Osteocyte (in vitro differentiated cells): ENCODE measurements at regions not wholly inside any gene's neighbourhood (a gene's known extent, or its start where the extent isn't known, plus 50 kb on each side); places are given as distances from the start of the nearest gene placed in this dataset.
"Not testable (repeated sequence)": the region's sequence is repeated elsewhere in the genome, so short reads cannot be mapped to it uniquely, and the experiment has no call there.

Source experiments
- DNase-seq: peaks from one replicate; pipeline ENCODE4 v3.0.0; 2021; ENCODE audit warnings: mixed read lengths; ENCODE audit not compliant: unreplicated experiment; ENCODE audit errors: extremely low spot score
- H3K27ac Mint-ChIP-seq: one replicate; pipeline ENCODE4 v1.8.0; 2021; ENCODE audit warnings: mild to moderate bottlenecking, mixed read lengths; ENCODE audit not compliant: unreplicated experiment
- H3K27me3 Mint-ChIP-seq: one replicate; pipeline ENCODE4 v1.8.0; 2021; ENCODE audit warnings: mixed read lengths; ENCODE audit not compliant: unreplicated experiment
- H3K36me3 Mint-ChIP-seq: one replicate; pipeline ENCODE4 v1.8.0; 2021; ENCODE audit warnings: mixed read lengths; ENCODE audit not compliant: unreplicated experiment
- H3K4me1 Mint-ChIP-seq: one replicate; pipeline ENCODE4 v1.8.0; 2021; ENCODE audit warnings: mixed read lengths; ENCODE audit not compliant: unreplicated experiment
- H3K4me3 Mint-ChIP-seq: one replicate; pipeline ENCODE4 v1.8.0; 2021; ENCODE audit warnings: mild to moderate bottlenecking, moderate library complexity, mixed read lengths; ENCODE audit not compliant: unreplicated experiment
- H3K9me3 Mint-ChIP-seq: one replicate; pipeline ENCODE4 v1.8.0; 2021; ENCODE audit warnings: mixed read lengths; ENCODE audit not compliant: unreplicated experiment
- TF ChIP-seq, protein P1 (sequence below): fragments of 200-600 bp; sonication (generic); IDR thresholded peaks from 2 replicates; pipeline ENCODE4 v1.5.0; 2021; ENCODE audit warnings: antibody characterized with exemption, mild to moderate bottlenecking, moderate library complexity

DNA sequence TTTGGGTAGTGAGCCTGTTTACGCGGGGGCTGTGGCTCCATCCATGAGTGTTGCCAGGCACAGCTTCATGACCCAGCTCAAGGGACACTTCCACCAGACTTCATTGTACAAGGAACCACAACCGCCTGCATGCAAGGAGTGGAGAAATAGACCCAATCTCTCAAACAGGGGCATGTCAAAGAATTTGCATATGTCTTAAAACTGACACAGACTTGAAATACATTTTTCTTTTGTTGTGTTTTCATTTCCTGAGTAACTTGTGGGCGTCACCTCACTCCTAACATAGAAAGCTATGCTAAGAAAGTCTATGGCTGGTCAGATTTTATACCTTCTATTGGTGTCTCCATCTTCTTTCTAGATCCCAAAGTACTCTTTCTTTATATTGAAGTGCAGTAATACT lies 266.2 kb upstream of the RNF32 start:
- H3K9me3 Mint-ChIP-seq, result peaks cover 26% of the 10 kb centered on the region
- no peaks in the 10 kb centered on the region for H3K27me3 Mint-ChIP-seq
- no peaks in the 10 kb centered on the region for H3K36me3 Mint-ChIP-seq

DNA sequence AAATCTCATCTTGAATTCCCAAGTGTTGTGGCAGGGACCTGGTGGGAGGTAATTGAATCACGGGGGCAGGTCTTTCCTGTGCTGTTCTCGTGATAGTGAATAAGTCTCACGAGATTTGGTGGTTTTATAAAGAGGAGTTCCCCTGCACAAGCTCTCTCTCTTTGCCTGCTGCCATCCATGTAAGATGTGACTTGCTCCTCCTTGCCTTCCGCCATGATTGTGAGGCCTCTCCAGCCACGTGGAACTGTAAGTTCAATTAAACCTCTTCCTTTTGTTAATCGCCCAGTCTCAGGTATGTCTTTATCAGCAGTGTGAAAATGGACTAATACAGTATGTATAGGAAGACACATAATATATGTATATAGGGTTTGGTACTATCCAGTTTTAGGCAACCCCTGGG lies 270.6 kb upstream of the RNF32 start:
- not testable (repeated sequence) for H3K27ac Mint-ChIP-seq, H3K4me1 Mint-ChIP-seq, H3K4me3 Mint-ChIP-seq, H3K27me3 Mint-ChIP-seq, H3K36me3 Mint-ChIP-seq, DNase-seq
- peaks cover 38% of the 10 kb centered on the region for H3K9me3 Mint-ChIP-seq

More for the DNA sequence above, 266.2 kb upstream of the RNF32 start:
- TF ChIP-seq, protein P1, sequence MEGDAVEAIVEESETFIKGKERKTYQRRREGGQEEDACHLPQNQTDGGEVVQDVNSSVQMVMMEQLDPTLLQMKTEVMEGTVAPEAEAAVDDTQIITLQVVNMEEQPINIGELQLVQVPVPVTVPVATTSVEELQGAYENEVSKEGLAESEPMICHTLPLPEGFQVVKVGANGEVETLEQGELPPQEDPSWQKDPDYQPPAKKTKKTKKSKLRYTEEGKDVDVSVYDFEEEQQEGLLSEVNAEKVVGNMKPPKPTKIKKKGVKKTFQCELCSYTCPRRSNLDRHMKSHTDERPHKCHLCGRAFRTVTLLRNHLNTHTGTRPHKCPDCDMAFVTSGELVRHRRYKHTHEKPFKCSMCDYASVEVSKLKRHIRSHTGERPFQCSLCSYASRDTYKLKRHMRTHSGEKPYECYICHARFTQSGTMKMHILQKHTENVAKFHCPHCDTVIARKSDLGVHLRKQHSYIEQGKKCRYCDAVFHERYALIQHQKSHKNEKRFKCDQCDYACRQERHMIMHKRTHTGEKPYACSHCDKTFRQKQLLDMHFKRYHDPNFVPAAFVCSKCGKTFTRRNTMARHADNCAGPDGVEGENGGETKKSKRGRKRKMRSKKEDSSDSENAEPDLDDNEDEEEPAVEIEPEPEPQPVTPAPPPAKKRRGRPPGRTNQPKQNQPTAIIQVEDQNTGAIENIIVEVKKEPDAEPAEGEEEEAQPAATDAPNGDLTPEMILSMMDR, result no peak
- H3K4me3 Mint-ChIP-seq, result no peak overlapping the region
- no peak overlapping the region for H3K27ac Mint-ChIP-seq
- no peak for DNase-seq
- H3K4me1 Mint-ChIP-seq, result no peaks in the 10 kb centered on the region

DNA sequence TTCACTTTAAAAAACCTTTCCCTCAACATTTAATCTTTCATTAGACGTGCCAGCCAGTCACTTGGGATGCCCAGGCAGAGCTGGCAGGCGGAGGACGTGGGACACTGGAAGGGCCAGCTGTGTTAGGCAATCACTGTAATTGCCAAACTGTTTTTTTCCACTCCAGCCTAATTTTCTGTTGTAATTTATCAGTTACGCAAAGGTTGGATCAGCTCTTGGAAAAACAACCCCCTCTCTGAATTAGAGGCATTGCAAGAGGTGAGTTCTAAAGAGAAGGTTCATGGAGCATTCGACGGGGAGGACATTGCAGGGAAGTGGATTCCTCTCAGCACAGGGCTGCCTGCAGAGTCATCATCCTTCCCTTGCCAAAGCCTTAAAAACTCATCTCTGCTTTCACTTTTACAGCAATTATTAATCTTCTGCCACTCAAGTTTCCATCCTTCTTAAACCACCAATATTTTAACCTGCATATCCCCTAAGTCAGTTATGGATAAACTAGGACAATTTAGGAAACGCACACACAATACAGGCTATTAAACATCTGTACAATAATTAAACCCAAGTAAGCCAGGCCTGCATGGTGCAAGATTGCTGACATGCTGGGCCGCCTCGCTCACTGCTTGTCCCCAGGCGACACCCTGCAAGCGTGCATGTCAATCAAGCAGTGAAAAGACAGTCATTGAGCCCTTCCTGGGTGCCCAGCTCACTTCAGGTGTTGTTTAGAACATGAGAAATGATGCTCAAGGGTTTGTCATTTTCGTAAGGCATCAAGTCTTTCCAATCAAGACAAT lies 272.3 kb upstream of the RNF32 start:
- no peaks in the 10 kb centered on the region for H3K4me1 Mint-ChIP-seq

GRCh38 chr7:156363751-156364150 lies 276.8 kb upstream of the RNF32 start:
- no peak for DNase-seq
- Mint-ChIP-seq H3K27me3 (no peaks in the 10 kb centered on the region), H3K36me3 (no peaks in the 10 kb centered on the region), H3K9me3 (peaks cover 27% of the 10 kb centered on the region), H3K4me3 (no peak overlapping the region), H3K27ac (no peak overlapping the region), H3K4me1 (no peaks in the 10 kb centered on the region)
- TF ChIP-seq, protein P1, result no peak

More for the DNA sequence above, 272.3 kb upstream of the RNF32 start:
- no peak overlapping the region for H3K27ac Mint-ChIP-seq
- peaks cover 45% of the 10 kb centered on the region for H3K9me3 Mint-ChIP-seq
- TF ChIP-seq, protein P1, result no peak
- DNase-seq, result no peak
- H3K27me3 Mint-ChIP-seq, result no peaks in the 10 kb centered on the region
- H3K36me3 Mint-ChIP-seq, result no peaks in the 10 kb centered on the region
- H3K4me3 Mint-ChIP-seq, result no peak overlapping the region

DNA sequence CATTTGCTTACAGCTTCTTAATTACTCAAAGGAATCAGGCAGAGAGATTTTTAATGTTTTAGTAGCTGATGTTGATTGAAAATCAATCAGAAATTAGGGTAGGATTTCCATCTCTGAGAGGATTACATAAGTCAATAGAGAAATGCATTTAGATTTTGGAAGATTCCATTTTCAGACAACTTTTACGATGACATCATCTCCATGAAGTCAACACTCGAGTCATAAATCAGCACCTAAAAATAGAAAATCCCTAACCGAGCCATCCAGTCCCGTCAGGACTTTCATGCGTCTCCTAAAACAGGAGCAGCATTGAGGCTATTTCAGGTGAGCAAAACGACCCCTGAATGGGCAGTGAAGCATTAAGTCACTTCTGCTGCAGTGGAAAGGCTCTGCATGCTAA lies 279.7 kb upstream of the RNF32 start:
- Mint-ChIP-seq H3K27me3 (no peaks in the 10 kb centered on the region), H3K4me3 (no peak overlapping the region), H3K9me3 (peaks cover 27% of the 10 kb centered on the region), H3K36me3 (no peaks in the 10 kb centered on the region), H3K4me1 (no peaks in the 10 kb centered on the region), H3K27ac (no peak overlapping the region)
- no peak for DNase-seq
- TF ChIP-seq, protein P1, result no peak
